K562 (cell line): ENCODE measurements at regions not wholly inside any gene's neighbourhood (a gene's known extent, or its start where the extent isn't known, plus 50 kb on each side); places are given as distances from the start of the nearest gene placed in this dataset.

Source experiments
- ATAC-seq: fragments of 200-7000 bp; cut with Tn5 transposase; 3 replicates; pipeline ENCODE4 v1.9.1; 2020; ENCODE audit warnings: moderate library complexity
- BruUV-seq: library from RNA; stranded (reverse); fragments of 400-500 nt; replicated peaks from 2 replicates; lab custom pipeline; 2021; lab: Mats Ljungman, UMichigan
- CTCF ChIA-PET: fragments of 300-600 bp; formaldehyde crosslinking; extraction: SDS; loops from one replicate; lab custom pipeline; 2021; ENCODE audit warnings: low intra/inter-chr PET ratio; lab: Yijun Ruan, JAX
- POLR2A ChIA-PET: fragments of 300-600, 350-650 bp; sonication (Branson Sonifier 250); formaldehyde crosslinking; extraction: SDS; loops from one replicate; lab custom pipeline; 2021; ENCODE audit warnings: antibody characterized with exemption, inconsistent platforms; lab: Yijun Ruan, JAX
- DNase-seq, 4 experiments: peaks; one replicate each; pipeline versions ENCODE4 v3.0.0 to v3.0.0-alpha.2; 2011 to 2018; ENCODE audit warnings: low spot score in 3 of 4, mixed read lengths in 3 of 4; ENCODE audit errors: extremely low read depth in 1 of 4
- FAIRE-seq: peaks from 2 replicates; lab custom pipeline; 2011; peaks lifted over from hg19 to GRCh38; lab: Jason Lieb, UNC
- H2AFZ ChIP-seq: 2 replicates; pipeline ENCODE4 v1.6.0; 2011; ENCODE audit warnings: low read depth, low read length, control low read depth, inconsistent platforms
- H3K27ac ChIP-seq: fragments of 200-600 bp; 3 replicates; pipeline ENCODE4 v1.8.0; 2011; ENCODE audit warnings: low read depth, mild to moderate bottlenecking, control low read depth, inconsistent platforms, low read length, moderate library complexity, mixed read lengths; ENCODE audit errors: extremely low read depth
- H3K27me3 ChIP-seq, 2 experiments: fragments of 300-600 bp in 1 of 2; 2 replicates in 1 of 2; 3 replicates in 1 of 2; pipeline versions ENCODE4 v1.6.0 to v1.8.0; 2011; ENCODE audit warnings: inconsistent platforms in 2 of 2, low read length in 2 of 2, mild to moderate bottlenecking in 1 of 2, mixed read lengths in 1 of 2, moderate library complexity in 1 of 2; ENCODE audit not compliant: control insufficient read depth in 2 of 2, insufficient read depth in 2 of 2
- H3K36me3 ChIP-seq: fragments of 300-600 bp; 3 replicates; pipeline ENCODE4 v1.8.0; 2011; ENCODE audit warnings: mild to moderate bottlenecking, low read length, inconsistent platforms; ENCODE audit not compliant: control insufficient read depth, insufficient read depth
- H3K4me1 ChIP-seq, 2 experiments: fragments of 200-600 bp in 1 of 2; replicated peaks in 1 of 2; 2 replicates in 1 of 2; 3 replicates in 1 of 2; pipeline versions ENCODE4 v1.5.1 to v1.8.0; 2011; ENCODE audit warnings: inconsistent platforms in 2 of 2, low read length in 2 of 2, mild to moderate bottlenecking in 1 of 2, mixed read lengths in 1 of 2, moderate library complexity in 1 of 2; ENCODE audit not compliant: control insufficient read depth in 2 of 2, insufficient read depth in 2 of 2
- H3K4me2 ChIP-seq: 2 replicates; pipeline ENCODE4 v1.6.1; 2011; ENCODE audit warnings: low read length, control low read depth, inconsistent platforms, mixed read lengths; ENCODE audit not compliant: insufficient read depth
- H3K4me3 ChIP-seq: fragments of 200-600 bp; sonication (generic), shearing (Covaris generic); 2 replicates; pipeline ENCODE4 v1.5.1; 2016; ENCODE audit warnings: control low read depth, inconsistent platforms
- H3K79me2 ChIP-seq: fragments of 200-600 bp; 3 replicates; pipeline ENCODE4 v1.8.0; 2011; ENCODE audit warnings: low read length, inconsistent platforms; ENCODE audit not compliant: control insufficient read depth, insufficient read depth
- H3K9ac ChIP-seq, 2 experiments: 2 replicates each; pipeline versions ENCODE4 v1.6.0 to v1.6.1; 2011; ENCODE audit warnings: low read depth in 2 of 2, low read length in 2 of 2, control low read depth in 1 of 2, inconsistent platforms in 1 of 2, mild to moderate bottlenecking in 1 of 2, mixed read lengths in 1 of 2; ENCODE audit not compliant: insufficient read depth in 1 of 2
- H3K9me1 ChIP-seq: one replicate; pipeline ENCODE4 v1.6.0; 2011; ENCODE audit warnings: inconsistent platforms, mild to moderate bottlenecking, low read length, moderate library complexity; ENCODE audit not compliant: control insufficient read depth, insufficient read depth
- H3K9me3 ChIP-seq: replicated peaks from 2 replicates; pipeline ENCODE4 v1.5.1; 2011; ENCODE audit warnings: low read depth, low read length, inconsistent platforms; ENCODE audit not compliant: control insufficient read depth, insufficient read depth
- H4K20me1 ChIP-seq: replicated peaks from 2 replicates; pipeline ENCODE4 v1.6.1; 2011; ENCODE audit warnings: low read length, inconsistent platforms, mixed read lengths; ENCODE audit not compliant: control insufficient read depth, insufficient read depth
- CREM ChIP-seq: IDR thresholded peaks from 2 replicates; pipeline ENCODE4 v1.6.1; 2014; ENCODE audit warnings: antibody characterized with exemption, low read depth
- HES1 ChIP-seq: fragments of 450-650 bp; IDR thresholded peaks from 2 replicates; pipeline ENCODE4 v1.6.1; 2016; ENCODE audit warnings: low read depth, mild to moderate bottlenecking, moderate library complexity
- NFE2 ChIP-seq: IDR thresholded peaks from 2 replicates; pipeline ENCODE4 v1.6.1; 2014; ENCODE audit warnings: antibody characterized with exemption, low read depth
- PATZ1 ChIP-seq: fragments of 250-450 bp; sonication (Bioruptor Pico); IDR thresholded peaks from 2 replicates; pipeline ENCODE4 v1.5.0; 2020; ENCODE audit warnings: mild to moderate bottlenecking, borderline replicate concordance
- RHOXF2B ChIP-seq: fragments of 250-450 bp; sonication (Bioruptor Pico); conservative IDR thresholded peaks from 2 replicates; pipeline ENCODE4 v1.5.1; 2021
- SNRNP70 ChIP-seq: fragments of 200-400 bp; formaldehyde crosslinking; optimal IDR thresholded peaks from 2 replicates; pipeline ENCODE3; 2017; ENCODE audit warnings: low read depth, low read length
- ZNF24 ChIP-seq: fragments of 450-650 bp; IDR thresholded peaks from 2 replicates; pipeline ENCODE4 v1.6.1; 2016
- ZNF280B ChIP-seq: fragments of 250-450 bp; sonication (Bioruptor Pico); IDR thresholded peaks from 2 replicates; pipeline ENCODE4 v1.5.1; 2021; ENCODE audit warnings: mild to moderate bottlenecking
- WGBS: fragments of 100-300 bp; shearing (Covaris generic); methylation state at CpG from one replicate; pipeline ENCODE4 v1.1.6; 2016; ENCODE audit warnings: low coverage, mixed read lengths; ENCODE audit not compliant: insufficient coverage; ENCODE audit errors: missing lambda C conversion rate; 5-methylcytosine and 5-hydroxymethylcytosine counted together
- in situ Hi-C: fragments of 300-500 bp; cut with MboI; formaldehyde crosslinking; loops from 4 replicates; pipeline ENCODE4 v1.15.0; 2018; ENCODE audit warnings: inconsistent platforms, mixed read lengths
- intact Hi-C: fragments of 100-400 bp; cut with micrococcal nuclease; formaldehyde crosslinking; loops from 2 replicates; pipeline ENCODE4 v1.14.2; 2022

- TF ChIP-seq PATZ1 (CRISPR knock-in tag), result no peak
- TF ChIP-seq CREM, result no peak
- TF ChIP-seq ZNF280B (CRISPR knock-in tag), result no peak
- no peak for TF ChIP-seq RHOXF2B
- TF ChIP-seq SNRNP70, result no peak
- no peak for TF ChIP-seq NFE2
Measured at GRCh38 chr18:76621782-76622495, 126.9 kb upstream of the ZNF516 start (continued).

GRCh38 chr18:76621226-76621625 lies 126.2 kb upstream of the ZNF516 start:
- ChIA-PET POLR2A (no interaction called here), CTCF (no interaction called here)
- no peaks in the 10 kb centered on the region for H4K20me1 ChIP-seq
- ATAC-seq, result no peak
- no peak overlapping the region for H3K4me2 ChIP-seq
- FAIRE-seq, result no peak
- H3K9me1 ChIP-seq, result no peaks in the 10 kb centered on the region
- TF ChIP-seq ZNF24, result no peak
- TF ChIP-seq HES1, result no peak
- H3K36me3 ChIP-seq, result no peaks in the 10 kb centered on the region
- no peaks in the 10 kb centered on the region for H3K9me3 ChIP-seq
- 8% methylated on average over 9 of the region's 9 CpGs for WGBS
- H3K27ac ChIP-seq, result no peak overlapping the region
- peaks cover 0 to 27% of the 10 kb centered on the region in 2 experiments for H3K27me3 ChIP-seq
- no peak overlapping the region for H2AFZ ChIP-seq
- H3K4me1 ChIP-seq, result peaks cover 0 to 3% of the 10 kb centered on the region in 2 experiments; a peak in 1 of 5 replicates
- H3K4me3 ChIP-seq, result no peak overlapping the region
- DNase-seq, result no peak
- in situ Hi-C loops, result no loop called here
- no TSS peak for BruUV-seq
- no peaks in the 10 kb centered on the region for H3K79me2 ChIP-seq
- intact Hi-C loops, result no loop called here
- H3K9ac ChIP-seq, result no peak overlapping the region
